Ishikawa (cell line): ENCODE measurements at regions not wholly inside any gene's neighbourhood (a gene's known extent, or its start where the extent isn't known, plus 50 kb on each side); places are given as distances from the start of the nearest gene placed in this dataset.

Experiments used
- CEBPB ChIP-seq: IDR thresholded peaks from 2 replicates; pipeline ENCODE4 v1.6.1; 2012
- CREB1 ChIP-seq: IDR thresholded peaks from 2 replicates; pipeline ENCODE4 v1.6.1; 2012; ENCODE audit warnings: low read depth
- EGR1 ChIP-seq: IDR thresholded peaks from 2 replicates; pipeline ENCODE4 v1.6.1; 2012
- EP300 ChIP-seq: IDR thresholded peaks from 2 replicates; pipeline ENCODE4 v1.6.1; 2012; ENCODE audit warnings: borderline replicate concordance
- FOXM1 ChIP-seq: IDR thresholded peaks from 2 replicates; pipeline ENCODE4 v1.6.1; 2012; ENCODE audit warnings: low read depth, borderline replicate concordance
- MAX ChIP-seq: IDR thresholded peaks from 2 replicates; pipeline ENCODE4 v1.6.1; 2012
- NFIC ChIP-seq: IDR thresholded peaks from 2 replicates; pipeline ENCODE4 v1.6.1; 2012
- RAD21 ChIP-seq: IDR thresholded peaks from 2 replicates; pipeline ENCODE4 v1.6.1; 2012; ENCODE audit warnings: low read depth
- REST ChIP-seq: IDR thresholded peaks from 2 replicates; pipeline ENCODE4 v1.6.1; 2012; ENCODE audit warnings: low read depth, mild to moderate bottlenecking
- TAF1 ChIP-seq: IDR thresholded peaks from 2 replicates; pipeline ENCODE4 v1.6.1; 2012; ENCODE audit warnings: low read depth, mild to moderate bottlenecking
- TCF12 ChIP-seq: IDR thresholded peaks from 2 replicates; pipeline ENCODE4 v1.6.1; 2012; ENCODE audit warnings: low read depth
- TEAD4 ChIP-seq: IDR thresholded peaks from 2 replicates; pipeline ENCODE4 v1.6.1; 2012
- USF1 ChIP-seq: IDR thresholded peaks from 2 replicates; pipeline ENCODE4 v1.6.1; 2012
- YY1 ChIP-seq: IDR thresholded peaks from 2 replicates; pipeline ENCODE4 v1.6.1; 2012; ENCODE audit warnings: low read depth
- ZBTB7A ChIP-seq: IDR thresholded peaks from 2 replicates; pipeline ENCODE4 v1.6.1; 2012; ENCODE audit warnings: low read depth

GRCh38 chr1:190906206-190906725 lies 428.6 kb upstream of the BRINP3 start:
- TF ChIP-seq NFIC (no peak), USF1 (no peak), YY1 (no peak), REST (no peak), CREB1 (no peak), ZBTB7A (no peak), TCF12 (no peak), EP300 (no peak), TAF1 (no peak), RAD21 (no peak), CEBPB (no peak), FOXM1 (no peak), MAX (no peak), EGR1 (no peak)

DNA sequence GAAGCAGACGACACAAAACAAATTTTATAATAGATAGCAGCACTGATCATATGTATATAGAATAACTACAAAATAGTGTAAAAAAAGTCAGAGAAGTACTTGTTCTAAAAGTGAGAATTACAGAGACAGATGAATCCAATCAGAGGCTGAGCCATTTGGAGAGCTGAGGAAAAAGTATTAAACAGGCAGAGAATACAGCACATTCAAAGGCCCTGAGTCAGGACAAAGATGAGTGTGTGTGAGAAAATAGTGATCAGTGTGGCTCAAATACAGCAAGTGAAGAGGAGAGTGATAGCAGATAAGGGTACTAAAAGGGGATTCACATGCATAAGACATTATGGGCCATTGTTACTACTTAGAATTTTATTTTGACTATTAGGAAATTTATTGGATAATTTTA lies 430.6 kb upstream of the BRINP3 start:
- TF ChIP-seq EP300, result no peak
- TF ChIP-seq REST, result no peak
- no peak for TF ChIP-seq RAD21

- TF ChIP-seq FOXM1 (no peak), USF1 (no peak), YY1 (no peak), EP300 (no peak), TEAD4 (no peak)
Measured at GRCh38 chr1:190908691-190909090, 431.0 kb upstream of the BRINP3 start.

DNA sequence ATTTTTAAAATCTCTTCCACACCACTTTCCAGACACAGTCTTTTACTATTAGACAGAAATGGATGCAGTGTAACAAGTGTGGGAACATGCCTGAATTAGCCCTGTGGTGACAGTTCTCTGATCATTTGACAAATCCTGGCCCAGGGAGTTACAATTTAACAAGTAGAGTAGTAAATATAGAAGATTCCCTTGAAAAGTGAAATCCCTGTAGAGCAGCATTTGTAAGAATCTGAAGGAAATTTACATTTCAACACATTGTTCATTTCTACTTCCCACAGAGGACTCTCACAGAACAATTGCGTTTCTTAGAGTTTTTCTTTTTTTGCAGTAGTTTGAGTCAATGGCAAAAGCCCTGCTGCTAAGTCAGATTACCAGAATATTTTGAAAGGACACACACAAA lies 458.3 kb upstream of the BRINP3 start:
- TF ChIP-seq MAX, result no peak
- TF ChIP-seq EP300, result no peak
- TF ChIP-seq REST, result no peak
- no peak for TF ChIP-seq NFIC
- no peak for TF ChIP-seq YY1
- TF ChIP-seq TAF1, result no peak
- no peak for TF ChIP-seq RAD21
- TF ChIP-seq ZBTB7A, result no peak
- no peak for TF ChIP-seq TCF12
- TF ChIP-seq TEAD4, result no peak
- TF ChIP-seq EGR1, result no peak
- no peak for TF ChIP-seq CEBPB
- TF ChIP-seq USF1, result no peak
- no peak for TF ChIP-seq FOXM1
- no peak for TF ChIP-seq CREB1
